HG02798 (cell line): ENCODE measurements at regions not wholly inside any gene's neighbourhood (a gene's known extent, or its start where the extent isn't known, plus 50 kb on each side); places are given as distances from the start of the nearest gene placed in this dataset.

Source experiments
- ATAC-seq: cut with Tn5 transposase; IDR thresholded peaks from one replicate; pipeline ENCODE4 v1.9.1; 2021; ENCODE audit warnings: mild to moderate bottlenecking; ENCODE audit not compliant: unreplicated experiment, poor library complexity

- ATAC-seq = no peak
Measured at GRCh38 chr13:100872761-100873160, 198.2 kb upstream of the TMTC4 start.

- ATAC-seq = no peak
Measured at GRCh38 chr13:100870898-100871297, 196.3 kb upstream of the TMTC4 start.

GRCh38 chr13:100860866-100861265, 186.3 kb upstream of the TMTC4 start:
- ATAC-seq = no peak

DNA sequence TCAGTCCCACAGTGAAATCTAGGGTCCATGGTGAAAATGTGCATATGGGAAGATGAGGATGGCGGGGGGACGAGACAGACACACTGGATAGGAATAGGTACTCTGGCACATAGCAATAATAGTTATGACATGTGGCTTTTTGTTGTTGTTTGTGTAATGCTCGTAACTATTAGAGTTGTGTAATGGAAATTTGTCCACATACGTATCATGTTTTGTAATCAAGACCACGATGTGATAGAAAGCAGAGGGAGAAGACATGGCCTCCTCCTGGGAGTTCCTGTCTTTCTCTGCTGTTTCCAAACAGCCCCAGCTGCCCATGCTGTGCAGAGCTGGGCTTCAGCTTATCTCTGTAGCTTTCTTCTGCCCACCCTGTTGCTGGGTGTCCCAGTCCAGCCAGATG, 185.3 kb upstream of the TMTC4 start:
- ATAC-seq = no peak

- ATAC-seq = no peak
Measured at GRCh38 chr13:100855151-100855550, 180.6 kb upstream of the TMTC4 start.

- no peak for ATAC-seq
Measured at GRCh38 chr13:100854006-100854405, 179.4 kb upstream of the TMTC4 start.

- no peak for ATAC-seq
Measured at GRCh38 chr13:100853434-100853833, 178.8 kb upstream of the TMTC4 start.

DNA sequence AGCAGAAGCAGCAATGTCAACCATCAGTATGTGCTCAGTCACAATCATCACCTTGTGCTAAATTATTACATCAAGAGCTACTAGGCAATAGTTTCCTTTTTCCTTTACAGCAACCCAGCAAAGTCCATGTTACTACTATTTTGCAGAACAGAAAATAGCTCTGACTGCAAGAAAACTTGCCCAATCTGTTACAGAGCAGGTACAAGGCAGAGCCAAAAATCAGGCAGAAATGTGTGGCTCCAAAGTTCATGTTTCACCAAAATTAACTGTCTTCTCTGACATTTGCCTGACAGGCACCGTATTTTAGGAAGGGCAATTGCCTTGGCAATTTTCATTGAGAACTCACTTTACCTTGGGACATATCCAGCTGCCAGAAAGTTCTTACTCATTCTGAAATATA, 177.6 kb upstream of the TMTC4 start:
- ATAC-seq = no peak

GRCh38 chr13:100848304-100848703, 173.7 kb upstream of the TMTC4 start:
- no peak for ATAC-seq

DNA sequence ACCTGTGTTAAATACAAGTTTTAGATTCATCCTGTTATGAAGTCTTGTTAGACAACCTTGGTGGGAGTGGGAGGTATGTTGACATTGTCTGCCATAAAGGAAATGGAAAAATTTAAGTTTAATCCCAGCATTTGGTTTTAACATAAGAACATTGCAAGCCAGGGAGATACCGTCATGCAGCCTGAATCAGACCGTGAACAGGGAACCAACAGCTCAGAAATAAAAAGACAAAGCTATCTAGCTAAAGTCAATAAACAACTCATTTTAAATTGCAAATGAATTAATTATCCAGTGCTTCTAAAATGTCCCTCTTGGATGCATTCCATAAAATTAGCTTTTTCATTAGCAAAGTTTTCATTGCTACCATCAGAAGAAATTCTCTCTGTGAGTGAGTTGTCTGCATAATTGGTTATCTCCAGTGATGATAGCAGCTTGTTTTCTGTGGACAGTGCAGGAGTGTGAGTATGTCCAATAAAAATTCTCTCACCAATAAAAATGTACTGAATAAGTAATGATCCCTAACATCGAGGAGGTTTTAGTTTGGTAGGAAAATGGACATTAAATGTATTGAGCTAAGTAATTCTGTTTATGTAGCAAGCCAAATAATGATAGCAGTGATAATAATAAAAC, 170.6 kb upstream of the TMTC4 start:
- ATAC-seq = no peak

GRCh38 chr13:100842136-100842535, 167.5 kb upstream of the TMTC4 start:
- no peak for ATAC-seq

GRCh38 chr13:100838387-100838786, 163.8 kb upstream of the TMTC4 start:
- no peak for ATAC-seq

DNA sequence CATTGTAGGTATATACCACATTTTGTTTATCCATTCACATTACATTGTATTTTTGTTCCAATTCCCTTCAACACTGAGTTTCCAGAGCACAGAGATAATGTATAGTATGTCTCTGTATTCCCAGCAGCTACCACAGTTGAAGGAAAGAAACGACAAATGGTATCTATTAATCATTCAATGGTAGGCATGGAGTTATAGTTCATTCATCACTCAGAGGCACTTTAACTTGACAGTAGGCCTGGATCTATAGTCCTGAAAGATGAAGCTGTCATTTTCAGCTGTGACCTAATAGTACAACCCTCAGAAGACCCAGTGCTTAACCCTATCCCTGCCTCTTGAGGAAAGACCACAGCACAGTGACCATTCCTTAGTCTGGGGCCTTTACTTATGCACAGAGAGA, 163.0 kb upstream of the TMTC4 start:
- no peak for ATAC-seq

- ATAC-seq = no peak
Measured at GRCh38 chr13:100836711-100837110, 162.1 kb upstream of the TMTC4 start.

DNA sequence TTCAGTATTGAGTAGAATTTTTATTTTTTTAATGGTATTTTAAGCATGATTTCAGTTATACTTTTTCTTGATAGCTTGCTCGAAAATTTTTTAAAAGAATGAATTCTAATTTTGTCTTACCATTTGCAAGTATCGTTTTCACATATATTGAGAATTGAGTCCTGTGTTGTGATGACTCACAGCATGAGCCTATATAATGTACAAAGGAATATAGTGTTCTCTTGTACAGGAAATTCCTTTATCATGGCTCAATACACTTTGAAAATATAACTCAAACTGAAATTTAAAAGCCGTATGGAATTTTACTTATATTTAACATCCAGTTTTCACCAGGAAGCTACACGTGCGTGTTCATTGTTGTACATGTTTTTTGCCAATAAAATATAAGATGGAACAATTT, 161.1 kb upstream of the TMTC4 start:
- ATAC-seq = no peak

DNA sequence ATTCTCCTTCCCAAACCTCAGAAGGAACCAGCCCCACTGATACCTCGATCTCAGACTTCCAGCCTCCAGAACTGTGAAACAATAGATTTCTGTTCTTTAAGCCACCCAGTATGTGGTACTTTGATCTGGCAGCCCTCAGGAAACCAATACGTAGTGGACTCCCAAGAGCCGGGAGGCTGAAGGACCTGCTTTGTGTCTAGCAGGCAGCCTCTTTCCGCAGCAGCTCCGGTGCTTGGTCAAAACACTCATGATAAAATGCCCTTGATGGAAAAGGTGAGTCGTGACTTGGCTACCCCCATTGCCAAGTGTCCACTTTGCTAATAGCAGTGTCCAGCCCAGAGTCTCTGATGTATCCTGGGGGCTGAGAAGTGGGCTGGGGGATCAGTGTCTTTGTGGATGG, 158.8 kb upstream of the TMTC4 start:
- no peak for ATAC-seq

DNA sequence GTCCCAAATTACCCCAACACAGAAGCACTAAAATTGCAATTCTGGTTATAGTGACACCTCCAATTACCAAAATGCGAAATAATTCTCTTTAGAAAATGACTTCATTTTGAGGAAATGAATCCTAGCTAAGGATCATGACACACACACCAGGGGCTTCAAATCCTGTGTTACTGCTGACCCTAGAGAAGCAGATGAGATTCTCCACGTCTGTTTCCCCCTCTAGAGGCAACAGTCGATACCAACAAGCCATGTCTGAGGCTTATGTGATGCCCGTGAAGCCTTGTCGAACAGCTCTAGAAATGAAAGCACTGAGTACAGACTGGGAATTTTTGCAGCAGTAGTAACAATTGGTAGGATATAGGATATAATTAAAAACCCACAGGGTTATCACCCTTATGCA, 153.6 kb upstream of the TMTC4 start:
- ATAC-seq = no peak

GRCh38 chr13:100827489-100828176, 153.0 kb upstream of the TMTC4 start:
- ATAC-seq = no peak

DNA sequence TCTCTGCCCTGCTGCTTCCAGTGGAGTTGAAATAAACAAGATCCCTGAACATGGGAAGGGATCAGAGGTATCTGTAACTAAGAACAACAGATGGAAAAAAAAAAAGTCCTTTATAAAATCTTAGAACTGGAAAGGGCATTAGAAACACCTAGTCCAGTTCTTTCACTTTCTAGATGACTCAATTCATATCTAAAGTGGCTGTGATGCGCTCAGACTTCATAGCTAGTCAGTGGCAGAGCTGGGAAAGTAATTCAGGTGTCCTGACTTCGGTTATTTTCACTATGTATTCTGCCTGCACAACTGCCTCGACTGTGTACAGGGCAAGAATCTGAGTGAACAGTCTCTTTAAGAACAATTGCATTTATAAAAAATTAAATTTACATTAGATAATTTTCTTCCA, 151.8 kb upstream of the TMTC4 start:
- peak; percentile 38 for ATAC-seq

- ATAC-seq = no peak
Measured at GRCh38 chr13:100825557-100825956, 151.0 kb upstream of the TMTC4 start.

GRCh38 chr13:100824366-100824765, 149.8 kb upstream of the TMTC4 start:
- no peak for ATAC-seq

DNA sequence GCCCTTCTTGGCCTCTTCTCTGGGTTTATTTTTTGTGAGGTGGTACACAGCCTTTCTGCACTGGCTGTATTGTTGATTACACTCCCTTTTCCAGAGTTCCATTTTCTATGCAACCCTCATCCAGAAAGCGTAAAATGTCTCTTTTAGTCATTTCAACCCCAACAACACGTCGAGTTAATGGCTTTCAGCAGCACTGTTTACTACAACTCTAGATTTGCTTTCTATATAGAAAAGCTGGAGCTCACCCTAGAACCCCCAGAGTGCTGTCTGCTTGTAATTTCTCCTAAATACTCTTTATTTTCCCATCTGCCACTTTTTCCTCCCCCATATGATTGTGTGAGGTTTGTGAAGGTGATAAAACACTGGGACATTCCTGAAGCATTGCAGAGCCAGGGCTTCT, 148.9 kb upstream of the TMTC4 start:
- ATAC-seq = no peak
